Activated CD8-positive, alpha-beta T cell treated with anti-CD3 and anti-CD28 coated beads for 36 hours (primary cell): ENCODE measurements at regions not wholly inside any gene's neighbourhood (a gene's known extent, or its start where the extent isn't known, plus 50 kb on each side); places are given as distances from the start of the nearest gene placed in this dataset.

Source experiments
- ATAC-seq: fragments of 200-7000 bp; cut with Tn5 transposase; one replicate; pipeline ENCODE4 v1.10.0; 2021; ENCODE audit warnings: mild to moderate bottlenecking, moderate library complexity
- CTCF ChIA-PET: fragments of 350-600 bp; sonication (Branson Sonifier 250); formaldehyde crosslinking; loops from one replicate; lab custom pipeline; 2021; ENCODE audit warnings: antibody characterized with exemption; lab: Charles Lee
- POLR2A ChIA-PET: fragments of 350-600 bp; sonication (Branson Sonifier 250); formaldehyde crosslinking; loops from one replicate; lab custom pipeline; 2021; ENCODE audit warnings: antibody characterized with exemption; lab: Charles Lee
- DNase-seq: peaks from one replicate; pipeline ENCODE4 v3.0.0-alpha.2; 2020
- H3K27ac Mint-ChIP-seq: one replicate; pipeline ENCODE4 v1.8.0; 2021; ENCODE audit warnings: mild to moderate bottlenecking, mixed read lengths
- H3K27me3 Mint-ChIP-seq: one replicate; pipeline ENCODE4 v1.8.0; 2021; ENCODE audit warnings: mixed read lengths
- H3K36me3 Mint-ChIP-seq: one replicate; pipeline ENCODE4 v1.8.0; 2021; ENCODE audit warnings: low read depth, mixed read lengths
- H3K4me1 Mint-ChIP-seq: one replicate; pipeline ENCODE4 v1.8.0; 2021; ENCODE audit warnings: low read depth, mixed read lengths
- H3K4me3 Mint-ChIP-seq: one replicate; pipeline ENCODE4 v1.8.0; 2021; ENCODE audit warnings: mild to moderate bottlenecking, moderate library complexity, mixed read lengths
- H3K9me3 Mint-ChIP-seq: one replicate; pipeline ENCODE4 v1.8.0; 2021; ENCODE audit warnings: mixed read lengths
- intact Hi-C: fragments of 100-400 bp; cut with micrococcal nuclease; formaldehyde crosslinking; loops from one replicate; pipeline ENCODE4 v1.10.0; 2022
- TF ChIP-seq, protein P1 (sequence below): fragments of 200-600 bp; IDR thresholded peaks from one replicate; pipeline ENCODE4 v1.8.0; 2022; ENCODE audit warnings: antibody characterized with exemption, mild to moderate bottlenecking

DNA sequence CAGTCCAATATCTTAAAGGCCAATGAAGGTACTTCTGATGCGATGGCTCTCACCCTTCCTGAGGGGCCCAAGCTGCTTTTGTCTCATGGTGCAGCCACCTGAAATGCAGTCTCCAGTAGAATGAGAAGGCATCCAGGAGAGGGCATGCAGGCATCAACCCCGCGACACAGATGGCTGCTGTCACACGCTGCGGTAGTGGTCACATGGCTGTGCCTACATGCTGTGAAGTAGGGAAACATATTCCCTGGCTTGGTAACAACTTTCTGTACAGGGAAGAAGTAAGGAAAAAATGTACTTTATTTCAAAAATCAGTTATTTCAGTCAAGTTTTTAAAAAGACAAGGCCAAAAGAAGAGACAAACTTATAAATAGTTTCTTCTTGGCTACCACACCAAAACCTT is 139.9 kb downstream of the TRIML1 start:
- intact Hi-C loops = no loop called here
- Mint-ChIP-seq H3K27me3 (peaks cover 8% of the 10 kb centered on the region), H3K9me3 (peaks cover 3% of the 10 kb centered on the region), H3K4me1 (no peaks in the 10 kb centered on the region), H3K4me3 (no peak overlapping the region), H3K27ac (no peak overlapping the region), H3K36me3 (no peaks in the 10 kb centered on the region)
- DNase-seq (no peak), ATAC-seq (no peak)
- ChIA-PET CTCF (no interaction called here), POLR2A (no interaction called here)
- TF ChIP-seq, protein P1, sequence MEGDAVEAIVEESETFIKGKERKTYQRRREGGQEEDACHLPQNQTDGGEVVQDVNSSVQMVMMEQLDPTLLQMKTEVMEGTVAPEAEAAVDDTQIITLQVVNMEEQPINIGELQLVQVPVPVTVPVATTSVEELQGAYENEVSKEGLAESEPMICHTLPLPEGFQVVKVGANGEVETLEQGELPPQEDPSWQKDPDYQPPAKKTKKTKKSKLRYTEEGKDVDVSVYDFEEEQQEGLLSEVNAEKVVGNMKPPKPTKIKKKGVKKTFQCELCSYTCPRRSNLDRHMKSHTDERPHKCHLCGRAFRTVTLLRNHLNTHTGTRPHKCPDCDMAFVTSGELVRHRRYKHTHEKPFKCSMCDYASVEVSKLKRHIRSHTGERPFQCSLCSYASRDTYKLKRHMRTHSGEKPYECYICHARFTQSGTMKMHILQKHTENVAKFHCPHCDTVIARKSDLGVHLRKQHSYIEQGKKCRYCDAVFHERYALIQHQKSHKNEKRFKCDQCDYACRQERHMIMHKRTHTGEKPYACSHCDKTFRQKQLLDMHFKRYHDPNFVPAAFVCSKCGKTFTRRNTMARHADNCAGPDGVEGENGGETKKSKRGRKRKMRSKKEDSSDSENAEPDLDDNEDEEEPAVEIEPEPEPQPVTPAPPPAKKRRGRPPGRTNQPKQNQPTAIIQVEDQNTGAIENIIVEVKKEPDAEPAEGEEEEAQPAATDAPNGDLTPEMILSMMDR = no peak

DNA sequence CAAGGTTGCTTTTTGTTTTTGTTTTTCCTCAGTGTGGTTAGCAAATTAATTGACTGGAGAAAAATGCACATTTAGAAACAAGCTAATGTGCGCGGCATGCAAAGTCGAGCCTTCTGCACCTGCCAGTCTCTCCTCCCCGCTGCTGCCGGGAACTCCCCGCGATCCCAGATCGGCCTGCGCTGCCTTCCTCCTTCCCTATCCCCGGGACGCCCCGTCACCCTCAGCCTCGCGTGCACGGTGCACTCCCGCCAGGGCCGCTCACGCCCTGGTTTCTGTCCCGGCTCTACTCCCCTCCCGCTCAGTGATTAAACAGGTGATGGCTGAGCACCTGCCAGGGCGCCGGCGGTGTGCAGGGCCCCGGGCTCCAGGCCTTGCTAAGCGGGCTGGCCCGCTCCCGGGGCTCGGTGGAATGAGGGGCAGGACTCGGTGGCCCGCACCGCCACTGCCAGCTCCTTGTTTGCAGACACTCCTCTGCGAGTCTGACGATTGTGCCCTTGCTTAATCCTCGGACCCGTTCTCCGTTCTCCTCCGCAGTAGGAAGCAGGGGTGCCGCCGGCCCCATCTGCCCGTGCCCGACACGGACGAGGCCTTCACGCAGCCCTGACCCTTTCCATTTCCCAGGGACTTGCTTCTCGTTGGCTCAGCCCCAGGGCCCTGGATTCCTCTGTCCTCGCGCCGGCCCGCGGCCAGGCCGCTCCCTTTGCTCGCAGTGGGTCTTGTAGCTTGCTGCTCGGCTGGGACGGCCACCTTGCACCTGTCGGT is 143.4 kb downstream of the TRIML1 start:
- ATAC-seq (no peak), DNase-seq (no peak)
- Mint-ChIP-seq H3K27me3 (peaks cover 8% of the 10 kb centered on the region), H3K27ac (no peak overlapping the region), H3K36me3 (no peaks in the 10 kb centered on the region), H3K9me3 (peaks cover 3% of the 10 kb centered on the region), H3K4me1 (no peaks in the 10 kb centered on the region), H3K4me3 (no peak overlapping the region)
- TF ChIP-seq, protein P1 = no peak
- intact Hi-C loops = no loop called here
- ChIA-PET POLR2A (no interaction called here), CTCF (no interaction called here)

DNA sequence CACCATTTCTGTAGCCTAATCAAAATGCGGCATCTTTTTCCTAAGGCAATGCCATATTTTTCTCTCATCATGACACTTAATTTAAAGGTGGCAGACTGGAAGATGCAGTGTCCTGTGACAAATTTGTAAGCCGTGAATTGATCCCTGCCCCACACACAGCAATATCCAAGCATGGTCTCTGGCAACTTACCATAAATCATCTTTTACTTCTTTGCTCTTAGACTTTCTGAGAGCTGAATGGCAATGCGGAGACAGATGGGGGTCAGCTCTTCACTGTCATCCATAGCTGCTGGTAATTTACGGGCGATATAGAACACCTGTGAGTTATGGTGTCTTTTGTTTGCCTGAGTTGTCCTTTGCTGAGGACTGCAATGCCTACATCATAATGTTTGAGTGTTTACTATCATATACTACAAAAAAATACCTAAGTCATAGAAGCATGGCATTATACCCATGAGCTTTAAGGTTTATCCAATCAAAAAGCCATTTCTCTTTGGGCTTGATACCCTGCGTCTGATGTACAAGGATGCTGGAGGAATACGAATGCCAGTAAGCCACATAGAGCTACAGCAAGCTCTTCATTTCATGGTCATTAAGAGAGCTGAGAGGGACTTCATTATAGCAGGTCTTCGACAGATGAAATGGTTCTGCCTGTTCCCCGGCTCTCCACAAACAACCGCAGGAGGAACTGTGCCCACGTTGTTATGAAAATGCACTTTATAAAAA is 148.1 kb downstream of the TRIML1 start:
- CTCF ChIA-PET = no interaction called here
- POLR2A ChIA-PET = no interaction called here
- ATAC-seq = no peak
- Mint-ChIP-seq H3K4me1 (no peaks in the 10 kb centered on the region), H3K9me3 (peaks cover 4% of the 10 kb centered on the region), H3K36me3 (no peaks in the 10 kb centered on the region), H3K4me3 (no peak overlapping the region), H3K27ac (no peak overlapping the region), H3K27me3 (peaks cover 5% of the 10 kb centered on the region)
- intact Hi-C loops = no loop called here
- TF ChIP-seq, protein P1 = no peak
- DNase-seq = no peak

DNA sequence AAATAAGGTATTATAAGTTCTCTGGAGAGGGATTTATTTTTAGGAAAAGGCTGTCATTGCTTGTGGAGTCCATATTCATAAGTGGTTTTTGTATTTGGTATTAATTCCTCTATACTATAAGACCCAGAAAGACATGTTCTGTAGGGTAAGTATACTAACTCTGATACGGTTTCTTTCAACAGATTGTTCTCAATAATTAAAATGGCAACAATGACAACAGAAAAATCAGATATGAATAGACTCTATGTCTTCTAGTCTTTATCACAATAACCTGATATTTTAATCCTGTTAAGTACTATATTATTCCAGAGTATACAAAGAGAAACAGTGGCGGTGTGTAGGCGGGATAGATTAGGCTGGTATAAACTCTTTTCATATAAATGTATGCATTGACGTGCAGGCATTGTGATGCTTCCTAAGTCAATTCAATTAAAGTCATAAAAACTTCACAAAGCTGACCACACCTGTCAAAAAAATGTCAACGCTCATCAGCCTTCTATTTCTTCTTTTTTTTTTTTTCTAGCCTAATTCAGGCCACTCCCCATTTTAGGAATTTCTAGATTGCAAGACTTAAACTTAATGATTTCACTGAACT is 150.4 kb downstream of the TRIML1 start:
- intact Hi-C loops = no loop called here
- no peaks in the 10 kb centered on the region for H3K4me1 Mint-ChIP-seq
- peaks cover 4% of the 10 kb centered on the region for H3K9me3 Mint-ChIP-seq
- TF ChIP-seq, protein P1 = no peak
- no peak overlapping the region for H3K4me3 Mint-ChIP-seq
- no peaks in the 10 kb centered on the region for H3K27me3 Mint-ChIP-seq
- DNase-seq = no peak
- no peak for ATAC-seq
- ChIA-PET POLR2A (no interaction called here), CTCF (no interaction called here)
- no peak overlapping the region for H3K27ac Mint-ChIP-seq
- H3K36me3 Mint-ChIP-seq = no peaks in the 10 kb centered on the region

DNA sequence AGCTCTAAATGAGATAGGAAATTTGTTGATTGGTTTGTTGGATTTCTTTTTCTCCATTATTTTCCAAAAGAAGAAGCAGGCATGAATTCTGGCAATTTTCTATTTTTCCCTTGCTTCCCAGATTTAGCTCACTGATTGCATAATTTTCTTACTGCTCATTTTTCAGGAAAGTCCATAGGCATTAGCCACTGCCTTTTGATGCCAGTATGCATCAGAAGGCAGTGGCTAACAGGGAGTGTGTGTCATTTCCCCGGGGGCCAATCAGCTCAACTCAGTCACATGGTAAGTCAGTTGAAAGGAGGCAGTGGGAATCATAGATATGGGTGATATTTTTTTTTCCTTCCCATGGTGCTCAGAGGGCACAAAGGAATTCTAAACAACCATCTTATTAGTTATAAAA is 156.7 kb downstream of the TRIML1 start:
- ATAC-seq (no peak), DNase-seq (no peak)
- Mint-ChIP-seq H3K27me3 (no peaks in the 10 kb centered on the region), H3K4me3 (no peak overlapping the region), H3K36me3 (no peaks in the 10 kb centered on the region), H3K4me1 (no peaks in the 10 kb centered on the region), H3K9me3 (peaks cover 10% of the 10 kb centered on the region), H3K27ac (no peak overlapping the region)
- ChIA-PET POLR2A (no interaction called here), CTCF (interaction anchor here (1.2 kb wide), 1 partner anchor 11 kb away, joined by 3 read pairs; no protein-coding TSS in a partner anchor)
- TF ChIP-seq, protein P1 = no peak
- intact Hi-C loops = no loop called here
